Lung (tissue), 11 donors: ENCODE measurements at regions not wholly inside any gene's neighbourhood (a gene's known extent, or its start where the extent isn't known, plus 50 kb on each side); places are given as distances from the start of the nearest gene placed in this dataset.
A peak's percentile ranks its signal among the peaks of the same experiment; 100 is the strongest.

Experiments
- ATAC-seq: fragments of 200-7000 bp; cut with Tn5 transposase; one replicate; pipeline ENCODE4 v1.9.1; 2020; ENCODE audit warnings: moderate number of reproducible peaks; ENCODE audit not compliant: insufficient read depth, low FRiP score
- DNase-seq, 3 donors: peaks; one replicate each; pipeline ENCODE4 v3.0.0-alpha.2; 2013 to 2017
- H3K27ac ChIP-seq, 2 donors: one replicate each; pipeline ENCODE4 v1.5.1; 2013; ENCODE audit warnings: mild to moderate bottlenecking in 2 of 2, moderate library complexity in 2 of 2, control low read depth in 1 of 2, inconsistent platforms in 1 of 2, low read depth in 1 of 2, low read length in 1 of 2
- H3K27me3 ChIP-seq, 3 donors: one replicate each; pipeline ENCODE4 v1.5.1; 2013; ENCODE audit warnings: low read length in 2 of 3; ENCODE audit not compliant: control insufficient read depth in 3 of 3, insufficient read depth in 3 of 3
- H3K36me3 ChIP-seq, 4 donors: one replicate each; pipeline ENCODE4 v1.5.1; 2013; ENCODE audit warnings: low read length in 4 of 4, mild to moderate bottlenecking in 1 of 4, moderate library complexity in 1 of 4; ENCODE audit not compliant: control insufficient read depth in 4 of 4, insufficient read depth in 4 of 4
- H3K4me1 ChIP-seq, 5 donors: one replicate each; pipeline ENCODE4 v1.5.1; 2013; ENCODE audit warnings: low read length in 5 of 5, mild to moderate bottlenecking in 2 of 5, moderate library complexity in 1 of 5; ENCODE audit not compliant: control insufficient read depth in 5 of 5, insufficient read depth in 5 of 5
- H3K4me3 ChIP-seq: one replicate; pipeline ENCODE4 v1.5.1; 2013; ENCODE audit warnings: mild to moderate bottlenecking, control low read depth, moderate library complexity
- H3K9ac ChIP-seq, 2 donors: one replicate each; pipeline ENCODE4 v1.5.1; 2013; ENCODE audit warnings: low read length in 2 of 2, control low read depth in 1 of 2; ENCODE audit not compliant: insufficient read depth in 1 of 2
- H3K9me3 ChIP-seq, 4 donors: one replicate each; pipeline ENCODE4 v1.5.1; 2013; ENCODE audit warnings: low read length in 3 of 4, mild to moderate bottlenecking in 1 of 4, moderate library complexity in 1 of 4; ENCODE audit not compliant: control insufficient read depth in 4 of 4, insufficient read depth in 3 of 4
- CTCF ChIP-seq: IDR thresholded peaks from 2 replicates; pipeline ENCODE4 v1.5.1; 2012; ENCODE audit warnings: mild to moderate bottlenecking; ENCODE audit errors: control extremely low read depth, extremely low read depth
- whole genome bisulfite sequencing, 2 donors: extraction: QIAGEN DNeasy Blood & Tissue Kit; methylation state at CpG; one replicate each; pipeline ENCODE4 v1.1.7; 2013; 5-methylcytosine and 5-hydroxymethylcytosine counted together
- donor health status: control.
- donor health status: control.
- donor health status: Bipolar disorder and iron deficiency.
- donor health status: healthy.
- donor health status: DM: yes; HTN: yes; CAD: no.

- Histone ChIP-seq H3K36me3 (no peaks in the 10 kb centered on the region), H3K9me3 (no peaks in the 10 kb centered on the region), H3K27me3 (no peaks in the 10 kb centered on the region), H3K4me1 (no peaks in the 10 kb centered on the region), H3K27ac (no peak overlapping the region), H3K4me3 (no peak overlapping the region), H3K9ac (no peak overlapping the region)
- TF ChIP-seq CTCF: no peak
- ATAC-seq: no peak
- 95 to 98% methylated on average over 3 of the region's 3 CpGs for WGBS, 2 donors
- no peak for DNase-seq
Observed at GRCh38 chr3:24670871-24671270, 176.2 kb upstream of the THRB start.

DNA sequence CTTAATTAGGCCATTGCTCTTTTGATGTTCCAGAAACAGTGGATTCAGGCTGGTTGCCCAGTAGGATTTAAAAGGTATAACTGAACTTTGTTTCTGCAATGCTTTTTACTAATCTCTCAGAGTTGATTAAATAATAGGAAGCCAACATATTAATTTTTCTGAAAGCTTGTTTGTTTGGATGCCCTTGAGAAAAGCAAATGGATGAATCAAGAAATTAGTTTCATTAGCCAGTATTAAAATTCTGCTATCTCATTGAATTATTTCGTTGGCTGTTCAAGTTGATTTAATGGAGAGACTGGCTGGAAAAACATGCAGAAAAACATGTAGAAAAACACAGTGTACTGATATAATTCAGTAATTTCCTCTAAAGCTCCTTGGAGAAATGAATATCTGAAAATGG, 178.9 kb upstream of the THRB start:
- DNase-seq (no peak), ATAC-seq (no peak)
- H3K9me3 ChIP-seq: no peaks in the 10 kb centered on the region
- H3K36me3 ChIP-seq: no peaks in the 10 kb centered on the region
- no peaks in the 10 kb centered on the region for H3K27me3 ChIP-seq
- H3K4me3 ChIP-seq: no peak overlapping the region
- H3K27ac ChIP-seq: no peak overlapping the region
- H3K4me1 ChIP-seq: no peaks in the 10 kb centered on the region
- no peak for TF ChIP-seq CTCF
- H3K9ac ChIP-seq: no peak overlapping the region
- 85 to 92% methylated on average over 1 of the region's 1 CpG for WGBS, 2 donors

DNA sequence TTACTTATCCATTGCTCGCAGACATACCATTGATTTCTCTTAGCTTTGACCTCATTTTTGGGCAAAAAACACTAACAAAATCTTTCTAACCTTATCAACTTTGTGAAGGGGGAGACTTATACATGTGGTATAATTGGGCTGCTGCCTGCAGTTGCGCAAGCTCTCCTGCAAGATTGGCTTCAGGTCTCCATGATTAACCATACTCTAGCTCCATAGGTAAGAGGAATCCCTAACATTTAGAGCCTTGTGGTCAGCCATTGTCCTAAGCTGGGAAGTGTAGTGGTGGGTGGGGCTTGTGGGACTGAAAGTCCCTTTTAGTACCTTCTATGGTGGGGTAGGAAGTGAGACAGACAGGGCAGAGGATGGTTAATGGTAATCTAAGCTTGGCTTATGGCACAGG, 179.6 kb upstream of the THRB start:
- H3K9ac ChIP-seq: no peak overlapping the region
- WGBS, 2 donors: 95% methylated on average over 2 of the region's 2 CpGs
- peaks cover 0 to 5% (median 0%) of the 10 kb centered on the region in 5 donors for H3K4me1 ChIP-seq
- ATAC-seq: no peak
- no peak overlapping the region for H3K27ac ChIP-seq
- no peak for TF ChIP-seq CTCF
- no peaks in the 10 kb centered on the region for H3K36me3 ChIP-seq
- H3K9me3 ChIP-seq: no peaks in the 10 kb centered on the region
- no peaks in the 10 kb centered on the region for H3K27me3 ChIP-seq
- no peak overlapping the region for H3K4me3 ChIP-seq
- peak in 1 of 3 donors; percentile 10 for DNase-seq

- H3K36me3 ChIP-seq: no peaks in the 10 kb centered on the region
- H3K9ac ChIP-seq: no peak overlapping the region
- H3K27ac ChIP-seq: no peak overlapping the region
- H3K4me3 ChIP-seq: no peak overlapping the region
- WGBS, 2 donors: 23 to 42% methylated on average over 2 of the region's 2 CpGs
- no peaks in the 10 kb centered on the region for H3K27me3 ChIP-seq
- DNase-seq (no peak), ATAC-seq (no peak)
- H3K4me1 ChIP-seq: peaks cover 0 to 7% (median 0%) of the 10 kb centered on the region in 5 donors
- H3K9me3 ChIP-seq: no peaks in the 10 kb centered on the region
- no peak for TF ChIP-seq CTCF
Observed at GRCh38 chr3:24678021-24678420, 183.4 kb upstream of the THRB start.
